ENCODE measurements at regions not wholly inside any gene's neighbourhood (a gene's known extent, or its start where the extent isn't known, plus 50 kb on each side); places are given as distances from the start of the nearest gene placed in this dataset.

DNA sequence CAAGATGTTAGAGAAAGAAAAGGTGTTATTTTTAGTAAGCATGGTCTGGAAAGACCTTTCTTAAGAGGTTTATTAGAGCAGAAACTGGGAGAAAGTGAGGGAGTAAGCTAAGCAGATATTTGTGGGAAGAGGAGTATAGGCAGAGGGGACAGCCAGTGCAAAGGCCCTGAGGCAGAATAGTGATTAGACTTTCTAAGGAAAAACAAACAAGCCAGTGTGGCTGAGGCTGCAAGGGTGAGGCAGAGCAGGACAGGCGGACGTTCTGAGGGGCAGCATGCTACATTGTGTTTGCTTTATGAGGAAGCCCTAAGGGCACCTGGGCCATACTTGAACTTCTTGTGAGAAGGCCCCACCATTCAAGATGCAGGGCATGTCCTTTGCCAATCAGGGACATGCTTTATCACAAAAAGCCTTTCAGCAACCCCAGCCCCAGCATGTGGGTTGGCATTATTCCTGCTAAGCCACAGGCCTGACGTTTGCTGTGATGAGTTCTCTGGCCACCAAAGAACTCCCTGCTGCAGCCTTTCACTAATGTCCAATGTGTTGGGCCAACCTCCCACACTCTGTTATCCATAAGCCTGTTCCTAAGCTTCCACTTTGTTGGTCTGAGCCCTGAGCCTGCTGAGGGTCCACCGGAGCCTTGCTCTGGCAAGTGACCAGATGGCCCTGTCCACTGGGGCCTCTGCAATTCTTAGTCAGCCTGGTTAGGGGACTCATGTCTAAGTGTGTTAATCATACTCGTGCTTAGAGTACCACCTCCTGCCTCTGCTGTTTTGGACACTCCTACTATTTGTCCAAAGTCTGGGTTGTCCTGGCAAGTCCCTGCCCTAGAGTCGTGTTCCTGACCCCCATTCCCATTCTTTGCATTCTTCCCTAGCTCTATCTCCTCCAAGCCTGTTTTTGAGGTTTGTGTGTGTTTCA, 209.9 kb upstream of the CTNNB1 start:
- Histone ChIP-seq H3K4me3 (ENCODE audit: control insufficient read depth in 2 of 3, extremely low read depth in 1 of 3, insufficient read depth in 2 of 3, low read depth in 1 of 3, low read length in 3 of 3) (no peak overlapping the region), H3K9me1 (ENCODE audit: control insufficient read depth, extremely low read depth, insufficient read depth, low read length) (no peaks in the 10 kb centered on the region), H3K79me2 (ENCODE audit: control insufficient read depth, insufficient read depth, low read length) (no peaks in the 10 kb centered on the region), H3K9me3 (ENCODE audit: control insufficient read depth, low read depth, low read length) (no peaks in the 10 kb centered on the region), H3K4me2 (ENCODE audit: control insufficient read depth, extremely low read depth, insufficient read depth, low read depth, low read length) (no peak overlapping the region), H3K27me3 (ENCODE audit: control insufficient read depth, extremely low read depth, insufficient read depth, low read length) (no peaks in the 10 kb centered on the region), H4K20me1 (ENCODE audit: control insufficient read depth, extremely low read depth, insufficient read depth, low read length) (no peaks in the 10 kb centered on the region), H2AFZ (ENCODE audit: control insufficient read depth, low read length) (no peak overlapping the region), H3K9ac (ENCODE audit: control insufficient read depth, extremely low read depth, insufficient read depth, low read length) (no peak overlapping the region), H3K36me3 (ENCODE audit: control insufficient read depth in 2 of 2, extremely low read depth in 1 of 2, insufficient read depth in 2 of 2, low read length in 2 of 2) (no peaks in the 10 kb centered on the region), H3K27ac (ENCODE audit: control insufficient read depth, insufficient read depth, low read length) (no peak overlapping the region), H3K4me1 (ENCODE audit: control insufficient read depth, extremely low read depth, insufficient read depth, low read length) (peaks cover 11% of the 10 kb centered on the region)
- no peak for FAIRE-seq
- TF ChIP-seq EZH2 (IDR thresholded peaks at IDR 0.05; ENCODE audit: low read length), result no peak
- TF ChIP-seq, protein P1, sequence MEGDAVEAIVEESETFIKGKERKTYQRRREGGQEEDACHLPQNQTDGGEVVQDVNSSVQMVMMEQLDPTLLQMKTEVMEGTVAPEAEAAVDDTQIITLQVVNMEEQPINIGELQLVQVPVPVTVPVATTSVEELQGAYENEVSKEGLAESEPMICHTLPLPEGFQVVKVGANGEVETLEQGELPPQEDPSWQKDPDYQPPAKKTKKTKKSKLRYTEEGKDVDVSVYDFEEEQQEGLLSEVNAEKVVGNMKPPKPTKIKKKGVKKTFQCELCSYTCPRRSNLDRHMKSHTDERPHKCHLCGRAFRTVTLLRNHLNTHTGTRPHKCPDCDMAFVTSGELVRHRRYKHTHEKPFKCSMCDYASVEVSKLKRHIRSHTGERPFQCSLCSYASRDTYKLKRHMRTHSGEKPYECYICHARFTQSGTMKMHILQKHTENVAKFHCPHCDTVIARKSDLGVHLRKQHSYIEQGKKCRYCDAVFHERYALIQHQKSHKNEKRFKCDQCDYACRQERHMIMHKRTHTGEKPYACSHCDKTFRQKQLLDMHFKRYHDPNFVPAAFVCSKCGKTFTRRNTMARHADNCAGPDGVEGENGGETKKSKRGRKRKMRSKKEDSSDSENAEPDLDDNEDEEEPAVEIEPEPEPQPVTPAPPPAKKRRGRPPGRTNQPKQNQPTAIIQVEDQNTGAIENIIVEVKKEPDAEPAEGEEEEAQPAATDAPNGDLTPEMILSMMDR (optimal IDR thresholded peaks at IDR 0.05 in 1 of 3, IDR thresholded peaks at IDR 0.05 in 1 of 3, conservative IDR thresholded peaks at IDR 0.05 in 1 of 3; ENCODE audit: extremely low read depth in 1 of 3, insufficient read depth in 2 of 3, low read length in 3 of 3), result no peak
- dilution Hi-C loops (cut with MboI; ENCODE audit: extremely low pct_ligation_motif_present, low sequenced_read_pairs), result no loop called here
- no peak for DNase-seq (ENCODE audit: low read depth, low spot score)

DNA sequence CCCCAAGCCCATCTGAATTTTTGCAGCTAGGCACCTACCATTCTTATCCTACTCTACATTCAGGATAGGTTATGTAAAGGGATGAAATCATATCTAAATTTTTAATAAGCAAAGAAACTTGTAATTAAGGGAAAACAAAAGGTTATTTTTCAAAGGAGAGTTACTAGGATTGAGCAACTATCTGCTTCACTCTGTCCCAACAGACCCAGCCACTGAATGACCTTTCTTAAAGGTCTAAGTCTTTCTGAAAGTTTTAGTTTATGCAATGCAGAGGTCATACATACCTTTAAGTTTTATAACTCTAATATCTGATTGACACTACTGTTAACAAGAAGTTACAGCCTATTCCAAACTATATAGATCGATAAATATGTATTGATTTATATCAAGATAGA, 209.2 kb upstream of the CTNNB1 start:
- no peak overlapping the region for H3K27ac ChIP-seq (ENCODE audit: control insufficient read depth, insufficient read depth, low read length)
- no peaks in the 10 kb centered on the region for H3K79me2 ChIP-seq (ENCODE audit: control insufficient read depth, insufficient read depth, low read length)
- FAIRE-seq (no peak), DNase-seq (ENCODE audit: low read depth, low spot score) (no peak)
- H2AFZ ChIP-seq (ENCODE audit: control insufficient read depth, low read length), result no peak overlapping the region
- H3K36me3 ChIP-seq (ENCODE audit: control insufficient read depth in 2 of 2, extremely low read depth in 1 of 2, insufficient read depth in 2 of 2, low read length in 2 of 2), result no peaks in the 10 kb centered on the region
- no peaks in the 10 kb centered on the region for H3K27me3 ChIP-seq (ENCODE audit: control insufficient read depth, extremely low read depth, insufficient read depth, low read length)
- peaks cover 11% of the 10 kb centered on the region for H3K4me1 ChIP-seq (ENCODE audit: control insufficient read depth, extremely low read depth, insufficient read depth, low read length)
- H4K20me1 ChIP-seq (ENCODE audit: control insufficient read depth, extremely low read depth, insufficient read depth, low read length), result no peaks in the 10 kb centered on the region
- TF ChIP-seq, protein P1 (optimal IDR thresholded peaks at IDR 0.05 in 1 of 3, IDR thresholded peaks at IDR 0.05 in 1 of 3, conservative IDR thresholded peaks at IDR 0.05 in 1 of 3; ENCODE audit: extremely low read depth in 1 of 3, insufficient read depth in 2 of 3, low read length in 3 of 3), result no peak
- no peak for TF ChIP-seq EZH2 (IDR thresholded peaks at IDR 0.05; ENCODE audit: low read length)
- H3K4me2 ChIP-seq (ENCODE audit: control insufficient read depth, extremely low read depth, insufficient read depth, low read depth, low read length), result no peak overlapping the region
- no peak overlapping the region for H3K4me3 ChIP-seq (ENCODE audit: control insufficient read depth in 2 of 3, extremely low read depth in 1 of 3, insufficient read depth in 2 of 3, low read depth in 1 of 3, low read length in 3 of 3)
- dilution Hi-C loops (cut with MboI; ENCODE audit: extremely low pct_ligation_motif_present, low sequenced_read_pairs), result no loop called here
- H3K9me1 ChIP-seq (ENCODE audit: control insufficient read depth, extremely low read depth, insufficient read depth, low read length), result no peaks in the 10 kb centered on the region
- no peaks in the 10 kb centered on the region for H3K9me3 ChIP-seq (ENCODE audit: control insufficient read depth, low read depth, low read length)
- H3K9ac ChIP-seq (ENCODE audit: control insufficient read depth, extremely low read depth, insufficient read depth, low read length), result no peak overlapping the region

Data from keratinocyte (primary cell).